MM.1S (cell line): ENCODE measurements at regions not wholly inside any gene's neighbourhood (a gene's known extent, or its start where the extent isn't known, plus 50 kb on each side); places are given as distances from the start of the nearest gene placed in this dataset.

Experiments used
- DNase-seq: peaks from one replicate; pipeline ENCODE4 v3.0.0-alpha.2; 2015
- H2AFZ ChIP-seq: fragments of 300-600 bp; sonication (generic); 2 replicates; pipeline ENCODE4 v1.6.0; 2016; ENCODE audit warnings: antibody characterized with exemption, low read length
- H3F3A ChIP-seq: fragments of 300-600 bp; sonication (generic); 2 replicates; pipeline ENCODE4 v1.6.1; 2016; ENCODE audit warnings: mild to moderate bottlenecking, antibody characterized with exemption, low read length, moderate library complexity, mixed read lengths; ENCODE audit not compliant: insufficient read depth
- H3K27ac ChIP-seq: fragments of 300-600 bp; sonication (generic); 2 replicates; pipeline ENCODE4 v1.5.1; 2016; ENCODE audit warnings: mild to moderate bottlenecking, low read length
- H3K27me3 ChIP-seq: fragments of 300-600 bp; sonication (generic); replicated peaks from 2 replicates; pipeline ENCODE4 v1.6.0; 2016; ENCODE audit warnings: low read length; ENCODE audit not compliant: insufficient read depth
- H3K36me3 ChIP-seq: fragments of 300-600 bp; sonication (generic); replicated peaks from 2 replicates; pipeline ENCODE4 v1.6.1; 2016; ENCODE audit warnings: mild to moderate bottlenecking, low read length, mixed read lengths; ENCODE audit not compliant: insufficient read depth
- H3K4me1 ChIP-seq: fragments of 300-600 bp; sonication (generic); 2 replicates; pipeline ENCODE4 v1.6.1; 2016; ENCODE audit warnings: low read length, mixed read lengths
- H3K4me2 ChIP-seq: fragments of 300-600 bp; sonication (generic); 2 replicates; pipeline ENCODE4 v1.6.0; 2016; ENCODE audit warnings: low read depth, low read length
- H3K4me3 ChIP-seq: fragments of 300-600 bp; sonication (generic); 2 replicates; pipeline ENCODE4 v1.5.1; 2016; ENCODE audit warnings: low read length, mixed read lengths
- H3K79me2 ChIP-seq: fragments of 300-600 bp; sonication (generic); 2 replicates; pipeline ENCODE4 v1.6.1; 2016; ENCODE audit warnings: mixed run types, low read length, mixed read lengths
- H3K9ac ChIP-seq: fragments of 300-600 bp; sonication (generic); 2 replicates; pipeline ENCODE4 v1.6.1; 2016; ENCODE audit warnings: low read length, mixed read lengths
- H3K9me2 ChIP-seq: fragments of 300-600 bp; sonication (generic); replicated peaks from 2 replicates; pipeline ENCODE4 v1.6.1; 2016; ENCODE audit warnings: mild to moderate bottlenecking, low read length, mixed read lengths; ENCODE audit not compliant: insufficient read depth
- H3K9me3 ChIP-seq: fragments of 300-600 bp; sonication (generic); replicated peaks from 2 replicates; pipeline ENCODE4 v1.6.1; 2016; ENCODE audit warnings: mild to moderate bottlenecking, low read length, mixed read lengths; ENCODE audit not compliant: insufficient read depth
- H4K20me1 ChIP-seq: fragments of 300-600 bp; sonication (generic); 2 replicates; pipeline ENCODE4 v1.6.1; 2016; ENCODE audit warnings: mild to moderate bottlenecking, low read length, moderate library complexity, mixed read lengths; ENCODE audit not compliant: insufficient read depth
- CTCF ChIP-seq: fragments of 300-600 bp; sonication (generic); IDR thresholded peaks from 2 replicates; pipeline ENCODE4 v1.5.1; 2016; ENCODE audit warnings: antibody characterized with exemption, low read length, mixed read lengths
- EZH2 ChIP-seq: fragments of 300-600 bp; sonication (generic); optimal IDR thresholded peaks from 2 replicates; pipeline ENCODE3; 2017; ENCODE audit warnings: low read depth, mild to moderate bottlenecking, antibody characterized with exemption, low read length, mixed read lengths
- EZH2phosphoT487 ChIP-seq: fragments of 300-600 bp; sonication (generic); IDR thresholded peaks from 2 replicates; pipeline ENCODE4 v1.6.1; 2018; ENCODE audit warnings: antibody characterized with exemption, low read length

GRCh38 chr18:60292186-60292585 lies 80.4 kb downstream of the MC4R start:
- Histone ChIP-seq H3K79me2 (no peaks in the 10 kb centered on the region), H3K36me3 (no peaks in the 10 kb centered on the region), H3K4me3 (no peak overlapping the region), H2AFZ (no peak overlapping the region), H3F3A (no peaks in the 10 kb centered on the region), H3K27ac (no peak overlapping the region), H3K9ac (no peak overlapping the region), H3K27me3 (no peaks in the 10 kb centered on the region), H3K9me3 (no peaks in the 10 kb centered on the region), H3K4me1 (no peaks in the 10 kb centered on the region), H3K4me2 (no peak overlapping the region), H3K9me2 (no peaks in the 10 kb centered on the region), H4K20me1 (no peaks in the 10 kb centered on the region)
- no peak for DNase-seq
- no peak for TF ChIP-seq EZH2

- TF ChIP-seq CTCF: no peak
- no peak for TF ChIP-seq EZH2phosphoT487
- no peak for TF ChIP-seq EZH2
- H3K9me3 ChIP-seq: no peaks in the 10 kb centered on the region
- no peaks in the 10 kb centered on the region for H3K27me3 ChIP-seq
- H3K27ac ChIP-seq: no peak overlapping the region
- no peaks in the 10 kb centered on the region for H3K4me1 ChIP-seq
- H3K4me3 ChIP-seq: no peak overlapping the region
- DNase-seq: no peak
- no peak overlapping the region for H3K9ac ChIP-seq
- no peaks in the 10 kb centered on the region for H3K79me2 ChIP-seq
- H3F3A ChIP-seq: no peaks in the 10 kb centered on the region
- H3K4me2 ChIP-seq: no peak overlapping the region
- no peaks in the 10 kb centered on the region for H4K20me1 ChIP-seq
- no peaks in the 10 kb centered on the region for H3K36me3 ChIP-seq
- no peak overlapping the region for H2AFZ ChIP-seq
- H3K9me2 ChIP-seq: no peaks in the 10 kb centered on the region
Measured at GRCh38 chr18:60279391-60279790, 93.2 kb downstream of the MC4R start.

GRCh38 chr18:60277855-60278480 lies 94.6 kb downstream of the MC4R start:
- H3F3A ChIP-seq: no peaks in the 10 kb centered on the region
- no peak for DNase-seq

More at GRCh38 chr18:60277855-60278480, 94.6 kb downstream of the MC4R start:
- Histone ChIP-seq H3K36me3 (no peaks in the 10 kb centered on the region), H3K9ac (no peak overlapping the region), H3K27ac (no peak overlapping the region), H4K20me1 (no peaks in the 10 kb centered on the region), H3K9me3 (no peaks in the 10 kb centered on the region), H3K4me2 (no peak overlapping the region), H2AFZ (no peak overlapping the region), H3K4me3 (no peak overlapping the region), H3K27me3 (no peaks in the 10 kb centered on the region), H3K9me2 (no peaks in the 10 kb centered on the region), H3K79me2 (no peaks in the 10 kb centered on the region), H3K4me1 (no peaks in the 10 kb centered on the region)
- TF ChIP-seq EZH2 (no peak), EZH2phosphoT487 (no peak), CTCF (no peak)
